Testis (tissue), 2 donors: ENCODE measurements at regions not wholly inside any gene's neighbourhood (a gene's known extent, or its start where the extent isn't known, plus 50 kb on each side); places are given as distances from the start of the nearest gene placed in this dataset.

ENCODE experiments used
- POLR2A ChIP-seq: fragments of 450-650 bp; IDR thresholded peaks from one replicate; pipeline ENCODE4 v1.6.1; 2017; ENCODE audit warnings: antibody characterized with exemption, mild to moderate bottlenecking, moderate library complexity
- TF ChIP-seq, protein P1 (sequence below), 3 experiments: fragments of 450-650 bp in 2 of 3; fragments of 200-600 bp in 1 of 3; sonication (generic) in 1 of 3; IDR thresholded peaks; one replicate each; pipeline ENCODE4 v1.5.1; 2016 to 2019; ENCODE audit warnings: antibody characterized with exemption in 3 of 3, mild to moderate bottlenecking in 2 of 3, moderate library complexity in 1 of 3

DNA sequence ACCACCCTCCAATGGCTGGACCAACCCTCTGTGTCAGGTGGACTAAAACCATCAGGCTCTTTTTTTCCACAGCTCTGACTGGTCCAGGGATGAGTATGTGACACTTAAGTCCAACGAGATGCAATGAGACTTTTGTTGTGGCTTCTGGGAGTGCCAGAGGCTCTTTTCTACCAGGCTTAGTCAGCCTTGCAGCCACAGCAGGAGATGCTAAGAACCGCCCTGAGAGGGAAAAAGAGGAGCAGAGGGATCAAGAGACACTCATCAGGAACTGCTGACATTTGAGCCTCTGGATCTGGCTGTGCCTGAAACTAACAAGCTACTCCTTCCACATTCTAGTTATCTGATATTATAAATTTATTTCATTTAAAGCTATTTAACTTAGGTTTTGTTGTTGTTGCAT is 270.9 kb upstream of the SULF2 start:
- TF ChIP-seq, protein P1, sequence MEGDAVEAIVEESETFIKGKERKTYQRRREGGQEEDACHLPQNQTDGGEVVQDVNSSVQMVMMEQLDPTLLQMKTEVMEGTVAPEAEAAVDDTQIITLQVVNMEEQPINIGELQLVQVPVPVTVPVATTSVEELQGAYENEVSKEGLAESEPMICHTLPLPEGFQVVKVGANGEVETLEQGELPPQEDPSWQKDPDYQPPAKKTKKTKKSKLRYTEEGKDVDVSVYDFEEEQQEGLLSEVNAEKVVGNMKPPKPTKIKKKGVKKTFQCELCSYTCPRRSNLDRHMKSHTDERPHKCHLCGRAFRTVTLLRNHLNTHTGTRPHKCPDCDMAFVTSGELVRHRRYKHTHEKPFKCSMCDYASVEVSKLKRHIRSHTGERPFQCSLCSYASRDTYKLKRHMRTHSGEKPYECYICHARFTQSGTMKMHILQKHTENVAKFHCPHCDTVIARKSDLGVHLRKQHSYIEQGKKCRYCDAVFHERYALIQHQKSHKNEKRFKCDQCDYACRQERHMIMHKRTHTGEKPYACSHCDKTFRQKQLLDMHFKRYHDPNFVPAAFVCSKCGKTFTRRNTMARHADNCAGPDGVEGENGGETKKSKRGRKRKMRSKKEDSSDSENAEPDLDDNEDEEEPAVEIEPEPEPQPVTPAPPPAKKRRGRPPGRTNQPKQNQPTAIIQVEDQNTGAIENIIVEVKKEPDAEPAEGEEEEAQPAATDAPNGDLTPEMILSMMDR (IDR thresholded peaks at IDR 0.05) = no peak
- no peak for TF ChIP-seq POLR2A
